K562 (cell line): ENCODE measurements at regions not wholly inside any gene's neighbourhood (a gene's known extent, or its start where the extent isn't known, plus 50 kb on each side); places are given as distances from the start of the nearest gene placed in this dataset.

Experiments
- ATAC-seq: fragments of 200-7000 bp; cut with Tn5 transposase; 3 replicates; pipeline ENCODE4 v1.9.1; 2020; ENCODE audit warnings: moderate library complexity
- BruUV-seq: library from RNA; stranded (reverse); fragments of 400-500 nt; replicated peaks from 2 replicates; lab custom pipeline; 2021; lab: Mats Ljungman, UMichigan
- CTCF ChIA-PET: fragments of 300-600 bp; formaldehyde crosslinking; extraction: SDS; loops from one replicate; lab custom pipeline; 2021; ENCODE audit warnings: low intra/inter-chr PET ratio; lab: Yijun Ruan, JAX
- POLR2A ChIA-PET: fragments of 300-600, 350-650 bp; sonication (Branson Sonifier 250); formaldehyde crosslinking; extraction: SDS; loops from one replicate; lab custom pipeline; 2021; ENCODE audit warnings: antibody characterized with exemption, inconsistent platforms; lab: Yijun Ruan, JAX
- DNase-seq, 4 experiments: peaks; one replicate each; pipeline versions ENCODE4 v3.0.0 to v3.0.0-alpha.2; 2011 to 2018; ENCODE audit warnings: low spot score in 3 of 4, mixed read lengths in 3 of 4; ENCODE audit errors: extremely low read depth in 1 of 4
- FAIRE-seq: peaks from 2 replicates; lab custom pipeline; 2011; peaks lifted over from hg19 to GRCh38; lab: Jason Lieb, UNC
- H2AFZ ChIP-seq: 2 replicates; pipeline ENCODE4 v1.6.0; 2011; ENCODE audit warnings: low read depth, low read length, control low read depth, inconsistent platforms
- H3K27ac ChIP-seq: fragments of 200-600 bp; 3 replicates; pipeline ENCODE4 v1.8.0; 2011; ENCODE audit warnings: low read depth, mild to moderate bottlenecking, control low read depth, inconsistent platforms, low read length, moderate library complexity, mixed read lengths; ENCODE audit errors: extremely low read depth
- H3K27me3 ChIP-seq, 2 experiments: fragments of 300-600 bp in 1 of 2; 2 replicates in 1 of 2; 3 replicates in 1 of 2; pipeline versions ENCODE4 v1.6.0 to v1.8.0; 2011; ENCODE audit warnings: inconsistent platforms in 2 of 2, low read length in 2 of 2, mild to moderate bottlenecking in 1 of 2, mixed read lengths in 1 of 2, moderate library complexity in 1 of 2; ENCODE audit not compliant: control insufficient read depth in 2 of 2, insufficient read depth in 2 of 2
- H3K36me3 ChIP-seq: fragments of 300-600 bp; 3 replicates; pipeline ENCODE4 v1.8.0; 2011; ENCODE audit warnings: mild to moderate bottlenecking, low read length, inconsistent platforms; ENCODE audit not compliant: control insufficient read depth, insufficient read depth
- H3K4me1 ChIP-seq, 2 experiments: fragments of 200-600 bp in 1 of 2; replicated peaks in 1 of 2; 2 replicates in 1 of 2; 3 replicates in 1 of 2; pipeline versions ENCODE4 v1.5.1 to v1.8.0; 2011; ENCODE audit warnings: inconsistent platforms in 2 of 2, low read length in 2 of 2, mild to moderate bottlenecking in 1 of 2, mixed read lengths in 1 of 2, moderate library complexity in 1 of 2; ENCODE audit not compliant: control insufficient read depth in 2 of 2, insufficient read depth in 2 of 2
- H3K4me2 ChIP-seq: 2 replicates; pipeline ENCODE4 v1.6.1; 2011; ENCODE audit warnings: low read length, control low read depth, inconsistent platforms, mixed read lengths; ENCODE audit not compliant: insufficient read depth
- H3K4me3 ChIP-seq: fragments of 200-600 bp; sonication (generic), shearing (Covaris generic); 2 replicates; pipeline ENCODE4 v1.5.1; 2016; ENCODE audit warnings: control low read depth, inconsistent platforms
- H3K79me2 ChIP-seq: fragments of 200-600 bp; 3 replicates; pipeline ENCODE4 v1.8.0; 2011; ENCODE audit warnings: low read length, inconsistent platforms; ENCODE audit not compliant: control insufficient read depth, insufficient read depth
- H3K9ac ChIP-seq, 2 experiments: 2 replicates each; pipeline versions ENCODE4 v1.6.0 to v1.6.1; 2011; ENCODE audit warnings: low read depth in 2 of 2, low read length in 2 of 2, control low read depth in 1 of 2, inconsistent platforms in 1 of 2, mild to moderate bottlenecking in 1 of 2, mixed read lengths in 1 of 2; ENCODE audit not compliant: insufficient read depth in 1 of 2
- H3K9me1 ChIP-seq: one replicate; pipeline ENCODE4 v1.6.0; 2011; ENCODE audit warnings: inconsistent platforms, mild to moderate bottlenecking, low read length, moderate library complexity; ENCODE audit not compliant: control insufficient read depth, insufficient read depth
- H3K9me3 ChIP-seq: replicated peaks from 2 replicates; pipeline ENCODE4 v1.5.1; 2011; ENCODE audit warnings: low read depth, low read length, inconsistent platforms; ENCODE audit not compliant: control insufficient read depth, insufficient read depth
- H4K20me1 ChIP-seq: replicated peaks from 2 replicates; pipeline ENCODE4 v1.6.1; 2011; ENCODE audit warnings: low read length, inconsistent platforms, mixed read lengths; ENCODE audit not compliant: control insufficient read depth, insufficient read depth
- CEBPG ChIP-seq, 3 experiments: fragments of 200-800 bp in 1 of 3; sonication (Bioruptor generic) in 1 of 3; sonication (generic) in 1 of 3; formaldehyde crosslinking in 1 of 3; IDR thresholded peaks in 2 of 3; conservative IDR thresholded peaks in 1 of 3; 2 replicates each; pipeline versions ENCODE4 v1.6.1 to v1.8.0; 2016 to 2022; ENCODE audit warnings: missing compliant biosample characterization in 2 of 3, missing genetic modification characterization in 2 of 3, mild to moderate bottlenecking in 1 of 3, missing genetic modification reagents in 1 of 3
- FOXA1 ChIP-seq: fragments of 450-650 bp; IDR thresholded peaks from 2 replicates; pipeline ENCODE4 v1.6.1; 2016; ENCODE audit warnings: mild to moderate bottlenecking, borderline replicate concordance
- SMARCA4 ChIP-seq: fragments of 450-650 bp; IDR thresholded peaks from 2 replicates; pipeline ENCODE4 v1.6.1; 2016
- SREBF1 ChIP-seq: fragments of 150-350 bp; IDR thresholded peaks from 2 replicates; pipeline ENCODE4 v1.6.1; 2014; ENCODE audit warnings: antibody characterized with exemption, low read depth, low read length, borderline replicate concordance
- ZBTB1 ChIP-seq: sonication (generic); formaldehyde crosslinking; IDR thresholded peaks from 2 replicates; pipeline ENCODE4 v1.8.1; 2023; ENCODE audit warnings: missing genetic modification reagents, low read depth, mild to moderate bottlenecking, borderline replicate concordance
- ZNF77 ChIP-seq: fragments of 250-450 bp; sonication (Bioruptor Pico); IDR thresholded peaks from 2 replicates; pipeline ENCODE4 v1.5.0; 2020
- WGBS: fragments of 100-300 bp; shearing (Covaris generic); methylation state at CpG from one replicate; pipeline ENCODE4 v1.1.6; 2016; ENCODE audit warnings: low coverage, mixed read lengths; ENCODE audit not compliant: insufficient coverage; ENCODE audit errors: missing lambda C conversion rate; 5-methylcytosine and 5-hydroxymethylcytosine counted together
- in situ Hi-C: fragments of 300-500 bp; cut with MboI; formaldehyde crosslinking; loops from 4 replicates; pipeline ENCODE4 v1.15.0; 2018; ENCODE audit warnings: inconsistent platforms, mixed read lengths
- intact Hi-C: fragments of 100-400 bp; cut with micrococcal nuclease; formaldehyde crosslinking; loops from 2 replicates; pipeline ENCODE4 v1.14.2; 2022
- TF ChIP-seq, protein P1 (sequence below): fragments of 450-650 bp; IDR thresholded peaks from one replicate; pipeline ENCODE4 v1.6.1; 2018; ENCODE audit warnings: mild to moderate bottlenecking, moderate library complexity; ENCODE audit not compliant: partially characterized antibody
- TF ChIP-seq, protein P2 (sequence below): fragments of 200-800 bp; sonication (Bioruptor generic); IDR thresholded peaks from 2 replicates; pipeline ENCODE4 v1.6.1; 2016; ENCODE audit warnings: missing genetic modification characterization, missing compliant biosample characterization

DNA sequence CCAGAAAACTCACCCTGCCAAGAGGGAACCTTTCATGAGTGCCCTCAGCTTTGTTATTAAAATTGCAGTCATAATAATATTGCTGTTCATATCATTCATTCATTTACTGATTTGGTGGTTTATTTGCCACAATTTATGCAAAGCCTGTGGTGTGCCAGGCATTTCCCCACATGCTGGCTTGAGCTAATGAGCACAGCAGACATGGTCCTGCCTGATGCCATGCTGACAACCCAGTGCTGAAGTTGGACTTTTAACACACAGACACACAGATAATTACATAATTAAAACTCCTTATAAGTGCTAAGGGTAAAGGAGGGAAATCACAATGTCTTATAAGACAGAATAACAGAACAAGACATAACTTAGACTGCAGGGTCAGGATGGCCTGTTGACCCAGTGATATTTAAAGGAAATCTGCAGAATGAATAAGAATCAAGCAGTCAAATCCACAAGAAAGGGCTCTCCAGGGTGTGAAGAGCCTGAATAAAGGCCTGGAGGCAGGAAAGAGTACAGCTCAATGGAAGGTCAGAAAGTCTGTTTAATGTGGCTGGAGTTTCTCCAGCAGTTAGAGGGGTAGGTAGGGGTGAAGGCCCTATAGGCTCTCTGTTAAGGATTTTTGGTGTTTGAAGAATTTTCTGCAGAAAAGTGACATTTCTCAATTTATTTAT is 196.9 kb upstream of the CDH11 start (continued):
- TF ChIP-seq, protein P1, sequence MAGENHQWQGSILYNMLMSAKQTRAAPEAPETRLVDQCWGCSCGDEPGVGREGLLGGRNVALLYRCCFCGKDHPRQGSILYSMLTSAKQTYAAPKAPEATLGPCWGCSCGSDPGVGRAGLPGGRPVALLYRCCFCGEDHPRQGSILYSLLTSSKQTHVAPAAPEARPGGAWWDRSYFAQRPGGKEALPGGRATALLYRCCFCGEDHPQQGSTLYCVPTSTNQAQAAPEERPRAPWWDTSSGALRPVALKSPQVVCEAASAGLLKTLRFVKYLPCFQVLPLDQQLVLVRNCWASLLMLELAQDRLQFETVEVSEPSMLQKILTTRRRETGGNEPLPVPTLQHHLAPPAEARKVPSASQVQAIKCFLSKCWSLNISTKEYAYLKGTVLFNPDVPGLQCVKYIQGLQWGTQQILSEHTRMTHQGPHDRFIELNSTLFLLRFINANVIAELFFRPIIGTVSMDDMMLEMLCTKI: no peak

DNA sequence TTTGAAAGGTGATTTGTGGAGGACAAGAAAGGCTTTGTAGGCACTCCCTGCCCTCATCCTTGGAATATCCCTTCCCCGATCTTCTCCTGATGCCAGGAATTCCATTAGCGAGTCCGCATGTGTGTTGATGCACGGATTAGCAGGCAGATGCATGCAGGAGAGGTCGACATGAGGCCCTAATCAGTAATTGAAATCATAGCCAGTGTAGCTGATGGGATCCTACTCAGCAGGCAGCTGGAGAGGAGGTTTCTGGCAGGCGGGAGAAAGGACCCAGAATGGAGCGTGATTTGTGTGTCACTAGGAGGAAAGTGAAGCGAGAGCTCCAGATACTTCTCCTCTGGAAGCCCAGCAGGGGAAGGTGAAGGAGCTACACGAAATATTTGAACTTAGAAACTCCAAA is 196.3 kb upstream of the CDH11 start:
- Histone ChIP-seq H3K4me1 (no peaks in the 10 kb centered on the region), H3K9me1 (no peaks in the 10 kb centered on the region), H4K20me1 (no peaks in the 10 kb centered on the region), H3K79me2 (no peaks in the 10 kb centered on the region), H3K9ac (no peak overlapping the region), H2AFZ (no peak overlapping the region), H3K27me3 (no peaks in the 10 kb centered on the region), H3K36me3 (no peaks in the 10 kb centered on the region), H3K9me3 (no peaks in the 10 kb centered on the region), H3K4me3 (no peak overlapping the region), H3K4me2 (no peak overlapping the region), H3K27ac (no peak overlapping the region)
- in situ Hi-C loops (no loop called here), intact Hi-C loops (no loop called here)
- TF ChIP-seq SMARCA4 (no peak), ZNF77 (CRISPR knock-in tag) (no peak), FOXA1 (no peak), SREBF1 (no peak), CEBPG (CRISPR knock-in tag; IDR thresholded peaks at IDR 0.05) (no peak), CEBPG (tag; conservative IDR thresholded peaks at IDR 0.05 in 1 of 2, IDR thresholded peaks at IDR 0.05 in 1 of 2) (no peak), ZBTB1 (no peak)
- TF ChIP-seq, protein P2, sequence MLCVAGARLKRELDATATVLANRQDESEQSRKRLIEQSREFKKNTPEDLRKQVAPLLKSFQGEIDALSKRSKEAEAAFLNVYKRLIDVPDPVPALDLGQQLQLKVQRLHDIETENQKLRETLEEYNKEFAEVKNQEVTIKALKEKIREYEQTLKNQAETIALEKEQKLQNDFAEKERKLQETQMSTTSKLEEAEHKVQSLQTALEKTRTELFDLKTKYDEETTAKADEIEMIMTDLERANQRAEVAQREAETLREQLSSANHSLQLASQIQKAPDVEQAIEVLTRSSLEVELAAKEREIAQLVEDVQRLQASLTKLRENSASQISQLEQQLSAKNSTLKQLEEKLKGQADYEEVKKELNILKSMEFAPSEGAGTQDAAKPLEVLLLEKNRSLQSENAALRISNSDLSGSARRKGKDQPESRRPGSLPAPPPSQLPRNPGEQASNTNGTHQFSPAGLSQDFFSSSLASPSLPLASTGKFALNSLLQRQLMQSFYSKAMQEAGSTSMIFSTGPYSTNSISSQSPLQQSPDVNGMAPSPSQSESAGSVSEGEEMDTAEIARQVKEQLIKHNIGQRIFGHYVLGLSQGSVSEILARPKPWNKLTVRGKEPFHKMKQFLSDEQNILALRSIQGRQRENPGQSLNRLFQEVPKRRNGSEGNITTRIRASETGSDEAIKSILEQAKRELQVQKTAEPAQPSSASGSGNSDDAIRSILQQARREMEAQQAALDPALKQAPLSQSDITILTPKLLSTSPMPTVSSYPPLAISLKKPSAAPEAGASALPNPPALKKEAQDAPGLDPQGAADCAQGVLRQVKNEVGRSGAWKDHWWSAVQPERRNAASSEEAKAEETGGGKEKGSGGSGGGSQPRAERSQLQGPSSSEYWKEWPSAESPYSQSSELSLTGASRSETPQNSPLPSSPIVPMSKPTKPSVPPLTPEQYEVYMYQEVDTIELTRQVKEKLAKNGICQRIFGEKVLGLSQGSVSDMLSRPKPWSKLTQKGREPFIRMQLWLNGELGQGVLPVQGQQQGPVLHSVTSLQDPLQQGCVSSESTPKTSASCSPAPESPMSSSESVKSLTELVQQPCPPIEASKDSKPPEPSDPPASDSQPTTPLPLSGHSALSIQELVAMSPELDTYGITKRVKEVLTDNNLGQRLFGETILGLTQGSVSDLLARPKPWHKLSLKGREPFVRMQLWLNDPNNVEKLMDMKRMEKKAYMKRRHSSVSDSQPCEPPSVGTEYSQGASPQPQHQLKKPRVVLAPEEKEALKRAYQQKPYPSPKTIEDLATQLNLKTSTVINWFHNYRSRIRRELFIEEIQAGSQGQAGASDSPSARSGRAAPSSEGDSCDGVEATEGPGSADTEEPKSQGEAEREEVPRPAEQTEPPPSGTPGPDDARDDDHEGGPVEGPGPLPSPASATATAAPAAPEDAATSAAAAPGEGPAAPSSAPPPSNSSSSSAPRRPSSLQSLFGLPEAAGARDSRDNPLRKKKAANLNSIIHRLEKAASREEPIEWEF (CRISPR knock-in tag): no peak
- POLR2A ChIA-PET: no interaction called here
- BruUV-seq: no TSS peak
- CTCF ChIA-PET: no interaction called here
- ATAC-seq (no peak), FAIRE-seq (no peak), DNase-seq (no peak)
- WGBS: 0% methylated on average over 8 of the region's 9 CpGs
